ENCODE measurements at regions not wholly inside any gene's neighbourhood (a gene's known extent, or its start where the extent isn't known, plus 50 kb on each side); places are given as distances from the start of the nearest gene placed in this dataset.

GRCh38 chr20:52896348-52896747 is 75.8 kb upstream of the TSHZ2 start:
- TF ChIP-seq CTCF (IDR thresholded peaks at IDR 0.05): no peak
- no peak for TF ChIP-seq POLR2A (IDR thresholded peaks at IDR 0.05)
